ENCODE measurements at regions not wholly inside any gene's neighbourhood (a gene's known extent, or its start where the extent isn't known, plus 50 kb on each side); places are given as distances from the start of the nearest gene placed in this dataset.

GRCh38 chr6:25181923-25182322 lies 97.3 kb upstream of the CARMIL1 start:
- Histone ChIP-seq H3K4me3 (replicated peaks in 1 of 4; ENCODE audit: control extremely low read depth in 1 of 4, insufficient read depth in 1 of 4, low read depth in 3 of 4, low read length in 4 of 4) (no peak overlapping the region), H3K4me1 (ENCODE audit: control insufficient read depth, extremely low read depth, insufficient read depth, low read length) (peaks cover 7% of the 10 kb centered on the region), H3K9ac (ENCODE audit: insufficient read depth, low read length) (no peak overlapping the region), H4K20me1 (ENCODE audit: control insufficient read depth, extremely low read depth, insufficient read depth, low read length) (no peaks in the 10 kb centered on the region), H3K4me2 (ENCODE audit: extremely low read depth, insufficient read depth, low read length) (no peak overlapping the region), H2AFZ (ENCODE audit: low read length) (no peak overlapping the region), H3K79me2 (ENCODE audit: control insufficient read depth, insufficient read depth, low read length) (no peaks in the 10 kb centered on the region), H3K27me3 (ENCODE audit: control insufficient read depth, insufficient read depth, low read length) (no peaks in the 10 kb centered on the region), H3K27ac (ENCODE audit: insufficient read depth, low read length) (no peak overlapping the region), H3K36me3 (ENCODE audit: control insufficient read depth, insufficient read depth, low read length) (no peaks in the 10 kb centered on the region), H3K9me3 (ENCODE audit: control insufficient read depth, insufficient read depth, low read depth, low read length) (no peaks in the 10 kb centered on the region)
- DNase-seq (ENCODE audit: low read depth in 2 of 2): peak in 1 of 2 donors; percentile 51
- TF ChIP-seq CTCF (conservative IDR thresholded peaks at IDR 0.05 in 1 of 2, IDR thresholded peaks at IDR 0.05 in 1 of 2; ENCODE audit: low read depth in 1 of 2, low read length in 2 of 2): no peak
- TF ChIP-seq EZH2 (IDR thresholded peaks at IDR 0.05; ENCODE audit: low read length, missing control alignments): no peak

- H3K9me3 ChIP-seq (ENCODE audit: control insufficient read depth, insufficient read depth, low read depth, low read length): no peaks in the 10 kb centered on the region
- H3K4me1 ChIP-seq (ENCODE audit: control insufficient read depth, extremely low read depth, insufficient read depth, low read length): peaks cover 3% of the 10 kb centered on the region
- H2AFZ ChIP-seq (ENCODE audit: low read length): no peak overlapping the region
- H3K4me2 ChIP-seq (ENCODE audit: extremely low read depth, insufficient read depth, low read length): no peak overlapping the region
- H3K36me3 ChIP-seq (ENCODE audit: control insufficient read depth, insufficient read depth, low read length): no peaks in the 10 kb centered on the region
- H3K79me2 ChIP-seq (ENCODE audit: control insufficient read depth, insufficient read depth, low read length): no peaks in the 10 kb centered on the region
- no peak overlapping the region for H3K27ac ChIP-seq (ENCODE audit: insufficient read depth, low read length)
- no peak overlapping the region for H3K4me3 ChIP-seq (replicated peaks in 1 of 4; ENCODE audit: control extremely low read depth in 1 of 4, insufficient read depth in 1 of 4, low read depth in 3 of 4, low read length in 4 of 4)
- no peaks in the 10 kb centered on the region for H4K20me1 ChIP-seq (ENCODE audit: control insufficient read depth, extremely low read depth, insufficient read depth, low read length)
- no peak overlapping the region for H3K9ac ChIP-seq (ENCODE audit: insufficient read depth, low read length)
- H3K27me3 ChIP-seq (ENCODE audit: control insufficient read depth, insufficient read depth, low read length): no peaks in the 10 kb centered on the region
- no peak for DNase-seq (ENCODE audit: low read depth in 2 of 2)
- no peak for TF ChIP-seq EZH2 (IDR thresholded peaks at IDR 0.05; ENCODE audit: low read length, missing control alignments)
These were observed 92.3 kb upstream of the CARMIL1 start for GRCh38 chr6:25186919-25187318.

- Histone ChIP-seq H3K36me3 (ENCODE audit: control insufficient read depth, insufficient read depth, low read length) (no peaks in the 10 kb centered on the region), H3K4me3 (replicated peaks in 1 of 4; ENCODE audit: control extremely low read depth in 1 of 4, insufficient read depth in 1 of 4, low read depth in 3 of 4, low read length in 4 of 4) (no peak overlapping the region), H4K20me1 (ENCODE audit: control insufficient read depth, extremely low read depth, insufficient read depth, low read length) (no peaks in the 10 kb centered on the region), H3K27me3 (ENCODE audit: control insufficient read depth, insufficient read depth, low read length) (no peaks in the 10 kb centered on the region), H3K27ac (ENCODE audit: insufficient read depth, low read length) (no peak overlapping the region), H3K4me1 (ENCODE audit: control insufficient read depth, extremely low read depth, insufficient read depth, low read length) (peaks cover 7% of the 10 kb centered on the region), H3K4me2 (ENCODE audit: extremely low read depth, insufficient read depth, low read length) (no peak overlapping the region), H2AFZ (ENCODE audit: low read length) (no peak overlapping the region), H3K9me3 (ENCODE audit: control insufficient read depth, insufficient read depth, low read depth, low read length) (no peaks in the 10 kb centered on the region), H3K9ac (ENCODE audit: insufficient read depth, low read length) (no peak overlapping the region), H3K79me2 (ENCODE audit: control insufficient read depth, insufficient read depth, low read length) (no peaks in the 10 kb centered on the region)
- TF ChIP-seq CTCF (conservative IDR thresholded peaks at IDR 0.05 in 1 of 2, IDR thresholded peaks at IDR 0.05 in 1 of 2; ENCODE audit: low read depth in 1 of 2, low read length in 2 of 2): no peak
- no peak for TF ChIP-seq EZH2 (IDR thresholded peaks at IDR 0.05; ENCODE audit: low read length, missing control alignments)
- no peak for DNase-seq (ENCODE audit: low read depth in 2 of 2)
These were observed 90.9 kb upstream of the CARMIL1 start for GRCh38 chr6:25188232-25188631.

All from fibroblast of lung (primary cell).